NCI-H2081 (cell line): ENCODE measurements at regions not wholly inside any gene's neighbourhood (a gene's known extent, or its start where the extent isn't known, plus 50 kb on each side); places are given as distances from the start of the nearest gene placed in this dataset.
"Not testable (repeated sequence)": the region's sequence is repeated elsewhere in the genome, so short reads cannot be mapped to it uniquely, and the experiment has no call there.

ENCODE experiments used
- DNase-seq, 2 experiments: peaks; one replicate each; lab custom pipeline; 2025; lab: John Stamatoyannopoulos, UW

DNA sequence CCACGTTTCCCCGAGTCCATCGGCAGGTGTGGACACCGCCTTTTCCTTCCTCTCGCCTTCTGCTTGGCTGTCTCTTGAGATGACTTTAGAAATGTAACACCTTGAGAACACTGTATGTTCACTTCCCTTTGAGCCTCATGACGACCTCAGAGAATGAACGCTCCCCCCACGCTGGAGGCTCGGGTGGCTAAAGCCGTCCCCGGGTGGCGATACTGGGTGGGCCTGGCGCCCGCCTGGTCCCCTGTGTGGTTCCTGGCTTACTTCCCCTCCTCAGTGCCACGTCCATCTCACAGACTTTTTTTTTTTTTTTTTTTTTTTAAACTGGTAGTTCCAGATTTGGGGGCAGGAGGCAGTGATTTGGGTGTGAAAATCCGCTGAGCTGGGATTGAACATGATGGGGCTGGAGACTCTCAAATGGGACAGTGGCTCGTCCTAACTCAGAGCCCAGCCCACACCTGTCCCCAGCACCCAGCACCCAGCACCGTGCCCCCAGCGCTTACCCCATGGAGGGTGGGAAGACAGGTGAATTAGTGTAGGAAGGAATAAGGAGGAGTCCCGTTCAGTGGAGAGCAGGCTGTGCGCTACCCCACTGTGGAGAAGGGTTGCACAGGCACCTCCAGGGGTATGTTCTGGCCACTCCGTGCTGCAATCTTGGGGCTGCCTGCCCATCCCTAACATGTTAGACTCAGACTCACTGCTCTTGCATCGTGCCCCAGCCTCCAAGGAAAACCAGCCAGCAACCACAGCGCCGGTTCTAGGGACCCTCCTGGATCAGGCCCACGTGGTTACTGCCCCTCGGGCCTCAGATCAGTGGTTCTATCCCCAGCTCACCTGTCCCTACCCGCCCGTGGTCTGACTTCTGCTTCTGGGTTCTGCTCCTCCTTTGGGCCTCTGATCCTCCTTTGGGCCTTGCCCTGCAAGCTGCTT lies 174.0 kb downstream of the ASB1 start:
- no peak for DNase-seq

DNA sequence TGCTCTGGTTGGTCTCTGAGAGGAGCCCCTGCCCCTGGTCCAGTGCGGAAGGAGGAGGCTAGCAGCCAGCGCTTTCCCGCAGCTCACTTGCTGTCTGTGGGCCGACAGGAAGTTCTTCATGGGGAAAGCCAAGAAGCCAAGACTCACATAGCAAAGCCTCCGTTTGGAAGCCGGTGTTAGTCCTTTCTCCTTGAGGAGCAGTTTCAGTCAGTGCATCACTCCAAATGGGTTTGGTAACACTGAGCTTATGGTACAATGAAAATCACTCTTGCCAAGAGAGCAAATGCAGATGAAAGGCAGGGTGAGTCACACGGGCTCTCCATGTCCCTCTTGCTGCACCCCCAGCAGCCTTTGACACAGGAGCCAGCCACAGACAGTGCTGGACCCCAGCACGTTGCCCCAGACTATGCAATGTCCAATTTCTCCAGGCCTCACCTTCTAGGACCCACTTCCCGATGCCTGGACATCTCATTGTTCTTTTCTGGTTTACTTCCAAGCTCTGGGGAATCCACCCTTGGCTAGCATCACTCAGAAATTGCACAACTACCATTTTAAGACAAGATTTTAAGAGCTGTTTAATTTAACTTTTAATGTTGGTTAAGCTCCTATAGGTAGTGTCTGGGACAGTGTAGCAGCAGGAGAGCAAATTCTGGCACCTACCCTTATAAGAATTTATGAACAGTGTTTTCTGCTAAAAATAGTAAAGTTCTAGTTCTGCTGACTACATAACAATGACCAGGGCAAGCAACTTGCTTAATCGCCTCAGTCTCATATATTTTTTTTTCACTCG lies 174.9 kb downstream of the ASB1 start:
- DNase-seq = no peak

DNA sequence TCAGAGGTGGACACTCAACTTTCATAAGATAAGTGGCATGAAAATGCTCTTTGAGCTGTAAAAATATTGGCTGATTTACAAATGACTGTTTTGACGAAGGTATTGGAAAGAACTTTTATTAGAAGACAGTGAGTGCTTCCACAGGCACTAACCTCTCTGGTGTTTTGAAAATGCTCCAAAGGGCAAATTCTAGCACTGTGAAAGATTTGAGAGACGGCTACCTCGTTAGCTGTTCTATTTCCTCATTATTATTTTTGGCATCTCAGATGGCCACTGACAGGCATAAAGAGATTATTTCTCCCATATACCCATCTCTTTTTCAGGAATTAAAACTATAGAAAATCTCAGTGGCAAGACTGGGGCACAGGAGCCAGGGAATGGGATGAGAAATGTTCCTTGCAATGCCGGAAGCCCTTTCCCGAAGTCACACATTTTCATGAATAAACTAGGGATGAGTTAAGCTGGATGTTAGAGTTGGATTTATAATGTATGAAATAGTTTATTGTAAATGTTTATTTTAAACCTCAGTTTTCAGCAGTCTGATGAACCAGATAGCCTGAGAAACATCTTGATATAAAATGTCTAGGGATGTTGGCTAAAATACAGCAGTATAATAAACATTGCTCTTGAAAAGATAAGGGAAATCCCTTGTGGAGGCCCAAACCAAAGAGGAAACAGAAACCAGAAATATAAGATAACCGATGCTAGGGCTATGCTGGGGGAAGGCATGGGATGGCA lies 175.7 kb downstream of the ASB1 start:
- no peak for DNase-seq

DNA sequence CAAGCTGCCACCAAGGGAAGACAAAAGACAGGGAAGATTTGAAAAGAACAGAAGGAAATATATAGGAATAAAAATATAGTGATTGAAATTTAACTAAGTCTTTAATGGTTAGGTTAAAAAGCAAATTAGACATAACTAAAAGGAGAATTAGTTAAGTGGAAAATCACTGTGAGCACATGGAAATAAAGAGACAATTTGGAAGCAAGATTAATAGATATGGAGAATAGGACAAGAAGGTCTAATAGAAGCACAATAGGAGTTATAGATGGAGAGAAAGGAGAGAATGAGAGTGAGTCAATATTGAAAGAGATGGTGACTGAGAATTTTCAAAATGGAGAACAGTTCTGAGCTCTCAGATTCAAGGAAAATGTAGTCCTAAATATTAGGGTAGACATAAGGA lies 176.9 kb downstream of the ASB1 start:
- DNase-seq = no peak

DNA sequence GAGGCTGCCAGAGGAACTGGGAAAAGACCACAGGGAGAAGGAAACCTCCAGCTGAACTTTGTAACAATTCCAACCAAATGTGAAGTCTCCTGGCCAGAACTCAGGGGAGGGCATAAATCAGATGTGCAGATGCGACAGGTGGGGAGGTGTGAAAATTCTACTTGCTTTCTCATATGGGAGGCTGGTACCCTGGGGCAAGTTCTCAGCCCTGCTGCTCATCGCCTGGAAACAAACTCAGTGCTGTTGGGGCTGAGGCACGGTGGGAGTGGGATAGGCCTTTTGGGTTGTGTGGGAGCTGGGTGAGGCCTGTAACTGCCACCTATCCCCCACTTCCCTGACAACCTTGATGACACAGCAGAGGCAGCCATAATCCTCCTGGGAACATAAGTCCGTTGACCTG lies 179.6 kb downstream of the ASB1 start:
- DNase-seq = no peak

DNA sequence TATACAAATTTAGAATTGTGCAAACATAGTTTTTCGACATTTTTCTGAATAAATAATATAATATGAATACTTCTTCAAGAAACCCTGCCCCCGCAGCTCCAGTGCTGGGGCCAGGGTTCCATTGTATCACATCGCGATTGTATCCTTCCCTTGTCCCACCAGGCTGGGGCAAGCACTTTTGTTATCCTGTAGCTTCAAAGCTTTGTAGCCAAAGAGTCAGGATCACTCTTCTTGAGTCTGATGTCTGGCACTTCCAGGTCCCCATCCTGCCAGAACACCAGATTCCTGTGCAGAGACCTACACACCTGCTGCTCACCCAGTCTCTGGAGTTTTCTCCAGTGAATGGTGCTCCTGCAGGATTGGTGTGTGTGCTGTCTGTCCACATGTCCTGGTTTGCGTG lies 186.9 kb downstream of the ASB1 start:
- no peak for DNase-seq

DNA sequence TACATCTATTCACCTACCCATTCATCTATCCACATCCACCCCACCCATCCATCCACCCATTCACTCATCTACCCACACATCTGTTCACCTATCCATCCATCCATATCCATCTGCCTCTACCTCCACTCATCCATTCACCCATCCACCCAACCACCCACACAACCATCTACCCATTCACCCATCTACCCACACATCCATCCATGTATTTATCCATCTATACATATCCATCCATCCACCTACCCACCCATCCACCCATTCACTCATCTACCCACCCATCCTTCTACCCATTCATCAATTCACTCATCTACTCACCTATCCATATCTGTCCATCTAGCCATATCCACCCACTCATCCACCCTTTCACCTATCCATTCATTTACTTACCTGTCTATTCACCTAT lies 187.6 kb downstream of the ASB1 start:
- no peak for DNase-seq

DNA sequence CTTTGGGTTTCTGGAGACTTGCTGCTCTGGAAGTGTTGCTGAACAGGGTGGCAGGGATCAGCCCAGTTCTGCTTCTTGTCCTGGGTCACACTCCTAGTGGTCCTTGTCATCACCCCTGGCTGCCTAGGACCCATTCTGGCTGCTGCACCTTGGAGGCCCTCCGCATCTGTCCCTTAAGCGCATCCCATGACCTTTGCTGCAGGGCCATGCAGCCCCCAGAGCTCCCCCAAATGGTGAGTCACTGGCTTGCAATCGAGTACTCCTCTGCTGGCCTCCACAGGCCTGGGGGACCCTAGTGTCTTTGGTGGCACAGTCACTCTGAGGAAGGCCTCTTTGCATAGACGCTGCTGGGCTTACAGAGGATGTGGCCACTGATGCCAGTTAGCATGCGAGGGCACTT lies 188.5 kb downstream of the ASB1 start:
- no peak for DNase-seq

DNA sequence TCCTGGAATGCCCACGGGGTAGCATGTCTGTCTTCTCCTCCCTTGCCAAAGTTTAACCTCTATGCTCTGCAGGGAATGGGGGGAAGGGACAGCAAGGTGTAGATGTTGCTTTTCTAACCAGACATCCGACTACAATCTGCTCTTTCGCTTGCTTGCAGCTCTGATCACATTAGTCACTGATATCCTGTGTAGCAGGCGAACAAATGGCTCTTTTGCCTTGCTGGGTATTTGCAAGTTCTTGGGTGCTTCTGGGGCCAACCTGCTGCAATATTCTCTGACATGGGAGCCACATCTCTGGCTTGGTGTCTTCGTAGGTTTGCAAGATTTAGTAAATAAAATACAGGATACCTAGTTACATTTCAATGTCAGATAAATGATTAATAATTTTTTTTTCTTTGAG lies 190.0 kb downstream of the ASB1 start:
- no peak for DNase-seq

DNA sequence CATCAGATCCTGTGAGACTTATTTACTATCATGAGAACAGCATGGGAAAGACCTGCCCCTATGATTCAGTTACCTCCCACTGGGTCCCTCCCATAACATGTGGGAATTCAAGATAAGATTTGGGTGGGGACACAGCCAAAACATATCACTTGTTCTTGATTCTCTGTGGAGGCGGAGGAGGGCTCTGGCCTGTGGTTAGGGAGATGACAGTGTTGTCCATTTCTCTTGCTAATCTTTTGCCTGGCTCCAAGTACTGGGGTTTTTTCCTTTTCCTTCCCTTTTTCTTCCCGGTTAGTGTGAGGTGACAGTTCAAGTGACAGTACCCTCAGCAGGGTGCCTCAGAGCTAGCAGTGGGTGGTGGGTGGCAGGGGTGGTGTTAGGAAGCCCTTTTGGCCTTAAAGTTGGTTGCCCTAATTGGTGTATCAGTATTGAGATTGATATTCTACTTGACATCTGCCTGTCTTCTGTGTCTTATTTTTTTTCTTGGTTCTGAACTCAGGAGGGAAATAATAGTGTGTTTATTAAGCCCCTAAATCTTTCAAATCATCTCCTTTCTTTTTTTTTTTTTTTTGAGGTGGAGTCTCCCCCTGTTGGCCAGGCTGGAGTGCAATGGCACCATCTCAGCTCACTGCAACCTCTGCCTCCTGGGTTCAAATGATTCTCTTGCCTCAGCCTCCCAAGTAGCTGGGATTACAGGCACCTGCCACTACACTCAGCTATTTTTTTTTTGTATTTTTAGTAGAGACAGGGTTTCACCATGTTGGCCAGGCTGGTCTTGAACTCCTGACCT lies 192.0 kb downstream of the ASB1 start:
- DNase-seq = not testable (repeated sequence)

DNA sequence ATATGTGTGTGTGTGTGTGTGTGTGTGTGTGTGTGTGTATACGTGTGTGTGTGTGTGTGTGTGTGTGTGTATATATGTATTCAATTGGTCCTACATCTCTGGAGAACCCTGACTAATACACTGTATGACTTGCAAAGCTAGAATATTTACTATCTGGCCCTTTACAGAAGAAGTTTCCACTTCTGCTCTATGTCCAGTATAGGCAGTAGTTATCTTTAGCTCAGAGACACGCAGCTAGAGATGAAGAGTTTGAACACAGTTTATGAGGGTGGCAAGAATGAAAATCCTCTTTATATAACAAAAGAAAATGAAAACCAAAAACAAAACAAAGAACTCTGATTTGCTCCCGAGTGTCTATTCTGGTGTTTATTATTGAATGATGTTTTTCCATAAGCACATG lies 201.2 kb downstream of the ASB1 start:
- no peak for DNase-seq

DNA sequence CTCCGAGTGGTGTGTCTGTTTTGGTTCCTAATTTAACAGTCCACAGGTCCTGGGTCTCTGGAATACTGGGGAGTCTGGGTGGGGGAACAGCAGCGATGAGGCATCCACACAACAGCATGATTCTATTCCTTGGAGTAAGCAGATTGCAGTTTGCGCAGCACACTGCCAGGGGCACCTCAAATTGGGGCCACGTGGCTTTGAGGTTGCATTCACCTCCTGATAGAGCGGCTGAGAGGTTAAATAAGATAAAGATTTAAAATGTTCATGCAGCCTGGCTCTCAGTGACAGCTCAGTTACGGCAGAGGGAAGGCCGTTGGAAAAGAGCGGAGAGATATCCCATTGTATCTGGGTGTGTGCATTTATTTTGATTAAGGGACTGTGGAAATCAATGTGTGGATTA lies 202.3 kb downstream of the ASB1 start:
- no peak for DNase-seq

DNA sequence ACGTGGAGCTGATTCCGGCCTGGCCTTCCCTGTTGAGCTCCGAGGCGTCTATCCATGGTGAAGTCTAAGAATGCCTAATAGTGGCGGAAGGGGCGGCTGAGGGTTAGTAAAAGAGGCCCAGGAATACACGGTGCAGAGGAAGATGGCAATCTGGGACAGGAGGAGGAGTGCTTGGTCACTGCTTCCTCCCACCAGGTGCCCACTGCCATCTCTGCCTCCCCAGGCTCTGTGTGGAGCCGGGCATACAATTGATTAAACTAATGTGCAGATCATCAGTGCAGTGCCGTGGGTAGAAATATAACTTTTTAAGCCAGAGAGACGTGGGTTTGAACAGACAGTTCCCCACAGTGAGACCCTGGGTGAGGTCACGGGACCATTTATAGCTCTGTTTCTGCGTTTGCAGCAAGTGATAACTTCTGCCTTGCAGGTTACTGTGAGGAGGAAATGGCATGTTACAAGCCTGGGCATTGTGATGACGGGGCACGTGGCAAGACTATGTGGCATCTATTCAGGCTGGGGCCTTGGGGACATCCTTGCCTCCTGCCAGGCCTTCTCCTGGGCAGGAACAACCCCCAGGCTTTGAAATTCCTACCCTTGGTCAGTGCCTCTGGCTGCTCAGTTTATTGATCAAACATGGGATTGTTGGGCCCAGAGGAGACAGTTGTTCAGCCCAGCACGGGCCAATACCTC lies 204.9 kb downstream of the ASB1 start:
- no peak for DNase-seq

DNA sequence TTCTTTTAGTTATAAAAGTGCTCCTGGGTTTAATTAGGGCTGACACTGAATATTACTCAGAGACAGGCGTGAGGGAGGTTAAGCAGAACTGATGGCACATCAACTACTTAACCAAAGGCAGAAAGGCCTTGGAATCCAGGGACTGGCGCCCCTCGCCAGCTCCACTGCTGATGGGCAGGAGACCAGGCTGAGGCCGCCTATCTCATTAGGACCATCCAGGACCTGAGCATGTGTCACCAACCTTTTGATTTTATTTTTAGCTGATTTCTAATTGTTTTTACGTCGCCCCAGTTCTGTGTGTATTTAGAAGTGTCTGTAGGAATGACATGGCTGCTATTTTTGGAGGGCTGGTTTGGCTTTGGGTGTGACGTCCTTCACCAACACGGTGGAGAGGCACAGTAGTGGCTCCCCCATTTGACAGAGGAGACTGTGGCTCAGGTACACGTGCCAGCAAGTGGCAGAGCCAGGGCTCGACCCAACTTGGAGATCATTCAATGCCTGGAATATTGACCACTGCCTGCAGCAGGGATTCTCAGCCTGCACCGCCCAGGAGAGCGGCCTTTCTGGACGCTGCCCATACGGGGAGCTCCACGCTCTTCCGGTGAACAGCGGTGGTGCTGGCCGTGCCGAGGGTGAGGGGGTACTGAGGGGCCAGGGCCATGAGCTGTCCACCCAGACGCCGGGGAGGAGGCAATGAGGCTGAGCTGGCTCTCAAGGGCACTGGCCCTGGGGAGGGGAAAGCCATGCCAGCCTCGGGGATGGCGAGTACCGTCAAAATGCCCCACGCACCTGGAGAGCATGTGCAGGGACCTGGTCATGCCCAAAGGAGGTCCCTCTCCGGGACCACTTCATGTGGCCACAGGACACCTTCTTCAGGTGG lies 205.7 kb downstream of the ASB1 start:
- DNase-seq = no peak

DNA sequence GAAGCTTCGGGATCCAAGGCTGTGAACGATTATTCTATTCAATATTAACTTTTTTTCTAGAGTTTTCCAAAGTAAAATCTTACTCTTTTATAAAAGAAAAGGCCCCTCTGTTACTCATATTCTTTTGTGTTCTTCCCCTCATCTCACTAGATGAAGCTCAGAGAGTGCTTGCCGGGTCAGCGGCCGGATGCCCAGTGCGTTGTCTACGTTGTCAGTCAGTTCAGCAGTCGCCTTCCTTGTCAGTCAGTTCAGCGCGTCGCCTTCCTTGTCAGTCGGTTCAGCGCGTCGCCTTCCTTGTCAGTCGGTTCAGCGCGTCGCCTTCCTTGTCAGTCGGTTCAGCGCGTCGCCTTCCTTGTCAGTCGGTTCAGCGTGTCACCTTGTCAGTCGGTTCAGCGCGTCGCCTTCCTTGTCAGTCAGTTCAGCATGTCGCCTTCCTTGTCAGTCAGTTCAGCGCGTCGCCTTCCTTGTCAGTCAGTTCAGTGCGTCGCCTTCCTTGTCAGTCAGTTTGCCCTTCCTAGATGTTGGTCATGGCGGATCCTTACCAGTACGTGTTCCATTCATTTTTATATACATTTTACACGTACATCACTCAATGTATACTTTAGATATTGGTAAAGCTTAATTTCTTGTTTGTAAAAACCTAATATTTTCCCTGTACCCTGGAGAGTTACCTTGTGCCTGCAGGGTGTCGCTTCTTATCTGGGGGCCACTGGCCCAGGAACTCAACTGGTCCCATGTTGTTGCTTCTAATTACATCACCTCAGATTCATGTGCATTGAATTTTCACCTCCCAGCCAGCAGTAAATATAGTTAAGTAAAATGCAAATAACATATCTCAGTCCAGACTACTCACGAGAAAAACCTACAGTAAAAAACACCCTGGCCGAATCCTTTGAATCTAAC lies 206.9 kb downstream of the ASB1 start:
- no peak for DNase-seq

DNA sequence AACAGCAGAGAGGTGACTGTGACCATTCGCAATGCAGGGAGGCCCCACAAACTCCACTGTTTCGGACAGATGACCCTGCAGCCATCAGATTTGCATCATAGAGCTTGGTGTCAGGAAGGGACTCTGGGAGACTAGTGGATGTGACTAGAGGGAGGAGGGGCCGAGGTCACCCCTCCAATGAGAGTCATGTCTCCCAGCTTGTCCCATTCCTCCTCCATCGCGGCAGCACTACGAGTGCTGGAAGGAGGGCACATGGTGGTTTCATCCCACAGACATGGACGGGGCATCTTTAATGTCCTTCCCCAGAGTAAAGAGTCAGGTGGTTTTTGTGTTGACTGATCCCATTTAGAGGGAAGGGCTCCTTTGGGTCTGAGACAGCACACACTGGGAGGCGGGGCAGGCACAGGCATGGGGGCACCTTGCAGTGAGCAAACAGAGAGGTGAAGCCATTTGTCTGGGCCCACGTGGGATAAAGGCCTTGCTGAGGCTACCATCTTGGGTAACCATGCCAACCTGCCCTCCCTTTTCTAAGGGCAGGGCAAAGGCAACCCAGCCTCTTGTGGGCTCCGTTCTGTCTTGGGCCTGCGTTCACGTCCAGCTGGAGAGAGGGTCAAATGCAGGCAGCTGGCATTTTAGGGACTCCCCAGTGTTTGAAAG lies 208.1 kb downstream of the ASB1 start:
- no peak for DNase-seq

DNA sequence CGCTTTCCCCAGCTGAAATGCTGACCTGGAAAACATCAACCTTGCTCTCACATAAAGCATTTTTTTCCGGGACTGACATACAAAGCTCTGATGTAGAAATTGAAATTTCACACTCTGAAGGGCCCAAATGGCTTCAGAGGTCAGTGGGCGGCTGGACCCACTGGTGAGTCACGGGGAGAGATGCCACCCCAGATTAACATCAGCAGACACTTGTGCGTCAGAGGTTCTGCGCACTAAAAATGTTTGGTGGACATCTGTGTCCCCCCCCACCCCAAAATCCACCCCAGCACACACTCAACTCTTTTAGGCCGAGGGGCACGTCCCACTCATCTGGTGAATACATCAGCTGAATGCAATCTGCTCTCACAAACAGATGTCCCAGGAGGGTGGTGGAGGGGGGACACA lies 208.9 kb downstream of the ASB1 start:
- DNase-seq = no peak

DNA sequence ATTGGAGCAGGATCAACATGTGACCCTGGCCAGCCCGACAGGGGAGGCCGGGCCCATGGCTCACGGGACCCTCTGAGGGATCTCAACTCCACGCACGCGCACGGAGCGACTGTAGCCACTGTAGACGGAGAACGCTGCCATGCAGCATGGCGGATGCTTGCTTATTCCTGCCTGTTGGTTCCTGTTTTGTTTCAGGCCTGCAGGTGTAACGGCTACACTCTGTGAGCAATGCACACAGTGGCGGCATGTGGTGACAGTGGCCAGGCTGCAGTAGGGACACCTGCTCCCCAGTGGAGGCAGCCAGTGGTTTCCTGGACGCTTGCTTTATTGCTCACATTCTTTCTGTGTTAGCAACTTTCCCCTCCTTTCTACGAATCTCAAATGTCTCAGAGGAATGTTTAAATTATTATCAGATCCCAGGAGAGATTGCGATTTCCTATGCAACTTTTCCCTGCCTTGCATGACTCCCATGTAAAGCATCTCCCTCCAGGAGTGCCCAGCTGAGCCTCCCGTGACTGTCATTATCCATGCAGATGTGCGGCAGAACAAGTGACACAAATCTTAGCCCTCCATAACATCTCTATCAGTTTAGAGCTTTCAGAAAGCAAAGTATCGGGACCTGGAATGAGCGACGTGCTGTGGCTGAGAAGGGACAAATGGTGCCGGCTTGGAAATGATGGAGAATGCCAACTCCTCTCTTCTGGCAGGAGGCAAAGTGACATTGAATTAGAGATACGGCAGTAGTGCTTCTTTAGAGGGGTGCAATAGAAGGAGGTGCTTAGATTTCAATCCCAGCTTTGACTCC lies 209.7 kb downstream of the ASB1 start:
- no peak for DNase-seq
